Mesenchymal stem cell (in vitro differentiated cells and primary cell): ENCODE measurements at regions not wholly inside any gene's neighbourhood (a gene's known extent, or its start where the extent isn't known, plus 50 kb on each side); places are given as distances from the start of the nearest gene placed in this dataset.

Experiments
- DNase-seq: peaks from one replicate; pipeline ENCODE4 v3.0.0-alpha.2; 2013
- H2AFZ ChIP-seq: one replicate; pipeline ENCODE4 v1.6.1; 2013; ENCODE audit warnings: low read depth, mild to moderate bottlenecking, control low read depth, inconsistent platforms, low read length, moderate library complexity
- H2AK5ac ChIP-seq: 2 replicates; pipeline ENCODE4 v1.6.1; 2013; ENCODE audit warnings: low read length, moderate library complexity, mild to moderate bottlenecking, inconsistent platforms; ENCODE audit not compliant: severe bottlenecking
- H2BK120ac ChIP-seq: one replicate; pipeline ENCODE4 v1.6.1; 2013; ENCODE audit warnings: low read depth, mild to moderate bottlenecking, inconsistent platforms, low read length, moderate library complexity
- H2BK12ac ChIP-seq, 2 experiments: one replicate each; pipeline ENCODE4 v1.6.1; 2013; ENCODE audit warnings: inconsistent platforms in 2 of 2, low read length in 2 of 2, mild to moderate bottlenecking in 2 of 2, moderate library complexity in 2 of 2, control low read depth in 1 of 2
- H2BK15ac ChIP-seq: one replicate; pipeline ENCODE4 v1.6.1; 2013; ENCODE audit warnings: mild to moderate bottlenecking, low read depth, inconsistent platforms; ENCODE audit not compliant: poor library complexity, severe bottlenecking
- H2BK5ac ChIP-seq: 2 replicates; pipeline ENCODE4 v1.6.1; 2013; ENCODE audit warnings: low read depth, mild to moderate bottlenecking, low read length, control low read depth, inconsistent platforms; ENCODE audit not compliant: poor library complexity, severe bottlenecking
- H3K14ac ChIP-seq, 2 experiments: one replicate each; pipeline ENCODE4 v1.6.1; 2013; ENCODE audit warnings: inconsistent platforms in 2 of 2, low read length in 2 of 2, control low read depth in 1 of 2, mild to moderate bottlenecking in 1 of 2, moderate library complexity in 1 of 2
- H3K18ac ChIP-seq, 2 experiments: one replicate each; pipeline ENCODE4 v1.6.1; 2013; ENCODE audit warnings: inconsistent platforms in 2 of 2, low read length in 2 of 2, control low read depth in 1 of 2, low read depth in 1 of 2, mild to moderate bottlenecking in 1 of 2
- H3K23ac ChIP-seq, 2 experiments: one replicate each; pipeline ENCODE4 v1.6.1; 2013; ENCODE audit warnings: inconsistent platforms in 2 of 2, low read length in 2 of 2, mild to moderate bottlenecking in 2 of 2, moderate library complexity in 2 of 2, control low read depth in 1 of 2
- H3K27ac ChIP-seq: 2 replicates; pipeline ENCODE4 v1.5.1; 2013; ENCODE audit warnings: mild to moderate bottlenecking, moderate library complexity, low read length, control low read depth, inconsistent platforms; ENCODE audit not compliant: poor library complexity, severe bottlenecking
- H3K27me3 ChIP-seq, 2 experiments: 2 replicates each; pipeline versions ENCODE4 v1.6.1 to v1.7.0; 2013; ENCODE audit warnings: low read length in 2 of 2, mild to moderate bottlenecking in 2 of 2, moderate library complexity in 2 of 2, control low read depth in 1 of 2, inconsistent platforms in 1 of 2; ENCODE audit not compliant: control insufficient read depth in 1 of 2, insufficient read depth in 1 of 2
- H3K36me3 ChIP-seq, 2 experiments: 2 replicates each; pipeline versions ENCODE4 v1.6.1 to v1.7.0; 2013; ENCODE audit warnings: low read length in 2 of 2, control low read depth in 1 of 2, inconsistent platforms in 1 of 2, low read depth in 1 of 2, mild to moderate bottlenecking in 1 of 2; ENCODE audit not compliant: insufficient read depth in 2 of 2, control insufficient read depth in 1 of 2
- H3K4ac ChIP-seq, 2 experiments: one replicate each; pipeline ENCODE4 v1.6.1; 2013; ENCODE audit warnings: inconsistent platforms in 2 of 2, low read length in 2 of 2, mild to moderate bottlenecking in 2 of 2, moderate library complexity in 2 of 2, control low read depth in 1 of 2, low read depth in 1 of 2
- H3K4me1 ChIP-seq: 2 replicates; pipeline ENCODE4 v1.6.1; 2013; ENCODE audit warnings: low read depth, low read length, control low read depth; ENCODE audit not compliant: control insufficient read depth, insufficient read depth
- H3K4me2 ChIP-seq: 2 replicates; pipeline ENCODE4 v1.6.1; 2013; ENCODE audit warnings: low read length, mild to moderate bottlenecking, inconsistent platforms; ENCODE audit not compliant: poor library complexity, severe bottlenecking
- H3K4me3 ChIP-seq, 2 experiments: 2 replicates each; pipeline versions ENCODE4 v1.5.1 to v1.7.0; 2013; ENCODE audit warnings: low read length in 2 of 2, mild to moderate bottlenecking in 2 of 2, control low read depth in 1 of 2, low read depth in 1 of 2; ENCODE audit not compliant: insufficient read depth in 1 of 2
- H3K79me1 ChIP-seq: replicated peaks from 2 replicates; pipeline ENCODE4 v1.6.1; 2013; ENCODE audit warnings: mild to moderate bottlenecking, control low read depth, low read length, inconsistent platforms; ENCODE audit not compliant: poor library complexity, severe bottlenecking
- H3K9ac ChIP-seq: 2 replicates; pipeline ENCODE4 v1.7.0; 2013; ENCODE audit warnings: mild to moderate bottlenecking, low read length, moderate library complexity
- H3K9me3 ChIP-seq: 2 replicates; pipeline ENCODE4 v1.7.0; 2013; ENCODE audit warnings: mild to moderate bottlenecking, low read length; ENCODE audit not compliant: control insufficient read depth
- H4K8ac ChIP-seq: one replicate; pipeline ENCODE4 v1.6.1; 2013; ENCODE audit warnings: inconsistent platforms, mild to moderate bottlenecking, low read length, moderate library complexity
- H4K91ac ChIP-seq: one replicate; pipeline ENCODE4 v1.6.1; 2013; ENCODE audit warnings: mild to moderate bottlenecking, low read length, inconsistent platforms
- WGBS: methylation state at CpG from one replicate; pipeline ENCODE4 v1.1.7; 2013; ENCODE audit warnings: mixed read lengths; 5-methylcytosine and 5-hydroxymethylcytosine counted together

GRCh38 chr13:105319875-105320274, 1215.6 kb downstream of the EFNB2 start:
- Histone ChIP-seq H4K91ac (no peak overlapping the region), H2BK5ac (no peak overlapping the region), H2BK120ac (no peak overlapping the region), H3K4ac (no peak overlapping the region), H2AFZ (no peak overlapping the region), H3K27ac (no peak overlapping the region), H3K27me3 (no peaks in the 10 kb centered on the region), H3K18ac (no peak overlapping the region), H3K4me1 (no peaks in the 10 kb centered on the region), H3K79me1 (no peaks in the 10 kb centered on the region), H3K14ac (no peak overlapping the region), H2BK12ac (no peak overlapping the region), H2BK15ac (no peak overlapping the region), H3K9ac (no peak overlapping the region), H3K4me3 (no peak overlapping the region), H4K8ac (no peak overlapping the region), H3K4me2 (no peak overlapping the region), H2AK5ac (no peak overlapping the region), H3K23ac (no peak overlapping the region), H3K36me3 (no peaks in the 10 kb centered on the region), H3K9me3 (no peaks in the 10 kb centered on the region)
- WGBS: 98% methylated on average over 4 of the region's 6 CpGs
- no peak for DNase-seq

- Histone ChIP-seq H3K9me3 (no peaks in the 10 kb centered on the region), H4K91ac (no peak overlapping the region), H3K9ac (no peak overlapping the region), H3K27ac (no peak overlapping the region), H2BK120ac (no peak overlapping the region), H2BK15ac (no peak overlapping the region), H4K8ac (no peak overlapping the region), H2AFZ (no peak overlapping the region), H2BK5ac (no peak overlapping the region), H3K23ac (no peak overlapping the region), H3K4ac (no peak overlapping the region), H2BK12ac (no peak overlapping the region), H3K79me1 (no peaks in the 10 kb centered on the region), H2AK5ac (no peak overlapping the region), H3K27me3 (no peaks in the 10 kb centered on the region), H3K14ac (no peak overlapping the region), H3K4me1 (no peaks in the 10 kb centered on the region), H3K18ac (no peak overlapping the region), H3K4me3 (no peak overlapping the region), H3K4me2 (no peak overlapping the region), H3K36me3 (no peaks in the 10 kb centered on the region)
- no peak for DNase-seq
- WGBS: 93% methylated on average over 3 of the region's 4 CpGs
Observed at GRCh38 chr13:105316731-105317130, 1218.7 kb downstream of the EFNB2 start.

- no peak overlapping the region for H3K27ac ChIP-seq
- H3K79me1 ChIP-seq: no peaks in the 10 kb centered on the region
- no peaks in the 10 kb centered on the region for H3K27me3 ChIP-seq
- WGBS: 93% methylated on average over 2 of the region's 2 CpGs
- peaks cover 10% of the 10 kb centered on the region for H3K9me3 ChIP-seq
- no peaks in the 10 kb centered on the region for H3K36me3 ChIP-seq
- no peak overlapping the region for H2BK15ac ChIP-seq
- no peak overlapping the region for H2AK5ac ChIP-seq
- no peak overlapping the region for H2BK5ac ChIP-seq
- H3K23ac ChIP-seq: no peak overlapping the region
- H3K4ac ChIP-seq: no peak overlapping the region
- no peak overlapping the region for H2AFZ ChIP-seq
- no peak overlapping the region for H3K4me2 ChIP-seq
- no peak overlapping the region for H2BK12ac ChIP-seq
- no peak overlapping the region for H3K4me3 ChIP-seq
- H4K8ac ChIP-seq: no peak overlapping the region
- no peak overlapping the region for H4K91ac ChIP-seq
- H3K18ac ChIP-seq: no peak overlapping the region
- no peak overlapping the region for H2BK120ac ChIP-seq
- H3K9ac ChIP-seq: no peak overlapping the region
- no peaks in the 10 kb centered on the region for H3K4me1 ChIP-seq
- H3K14ac ChIP-seq: no peak overlapping the region
- no peak for DNase-seq
Observed at GRCh38 chr13:105312906-105313305, 1222.6 kb downstream of the EFNB2 start.

- Histone ChIP-seq H3K9me3 (peaks cover 10% of the 10 kb centered on the region), H3K18ac (no peak overlapping the region), H3K4me2 (no peak overlapping the region), H2BK120ac (no peak overlapping the region), H3K36me3 (no peaks in the 10 kb centered on the region), H4K8ac (no peak overlapping the region), H3K4me3 (no peak overlapping the region), H3K4ac (no peak overlapping the region), H3K27me3 (no peaks in the 10 kb centered on the region), H4K91ac (no peak overlapping the region), H3K27ac (no peak overlapping the region), H3K14ac (no peak overlapping the region), H2BK15ac (no peak overlapping the region), H3K79me1 (no peaks in the 10 kb centered on the region), H3K23ac (no peak overlapping the region), H2AK5ac (no peak overlapping the region), H3K9ac (no peak overlapping the region), H2AFZ (no peak overlapping the region), H3K4me1 (no peaks in the 10 kb centered on the region), H2BK5ac (no peak overlapping the region), H2BK12ac (no peak overlapping the region)
- WGBS: 97% methylated on average over 4 of the region's 4 CpGs
- no peak for DNase-seq
Observed at GRCh38 chr13:105311094-105311493, 1224.4 kb downstream of the EFNB2 start.
